WTC11 (cell line): ENCODE measurements at regions not wholly inside any gene's neighbourhood (a gene's known extent, or its start where the extent isn't known, plus 50 kb on each side); places are given as distances from the start of the nearest gene placed in this dataset.

Source experiments
- AFF4 ChIP-seq: sonication (generic); formaldehyde crosslinking; IDR thresholded peaks from 2 replicates; pipeline ENCODE4 v1.8.1; 2023; ENCODE audit warnings: mild to moderate bottlenecking, missing genetic modification reagents, borderline replicate concordance
- ATF3 ChIP-seq: sonication (generic); formaldehyde crosslinking; conservative IDR thresholded peaks from 2 replicates; pipeline ENCODE4 v1.8.1; 2022; ENCODE audit warnings: mild to moderate bottlenecking, missing genetic modification reagents
- CBFB ChIP-seq: sonication (generic); formaldehyde crosslinking; IDR thresholded peaks from 2 replicates; pipeline ENCODE4 v1.8.1; 2022; ENCODE audit warnings: mild to moderate bottlenecking, low read depth, missing genetic modification reagents
- CREB1 ChIP-seq: sonication (generic); formaldehyde crosslinking; IDR thresholded peaks from 2 replicates; pipeline ENCODE4 v1.8.0; 2023; ENCODE audit warnings: mild to moderate bottlenecking, missing genetic modification reagents
- CTCF ChIP-seq: fragments of 200-600 bp; IDR thresholded peaks from 2 replicates; pipeline ENCODE4 v1.8.0; 2022; ENCODE audit warnings: antibody characterized with exemption
- E2F4 ChIP-seq: sonication (generic); formaldehyde crosslinking; IDR thresholded peaks from 2 replicates; pipeline ENCODE4 v1.8.1; 2022; ENCODE audit warnings: low read depth, mild to moderate bottlenecking, moderate library complexity, missing genetic modification reagents, borderline replicate concordance
- JUN ChIP-seq: sonication (generic); formaldehyde crosslinking; IDR thresholded peaks from 2 replicates; pipeline ENCODE4 v1.8.0; 2023; ENCODE audit warnings: mild to moderate bottlenecking, missing genetic modification reagents
- KAT7 ChIP-seq: sonication (generic); formaldehyde crosslinking; IDR thresholded peaks from 2 replicates; pipeline ENCODE4 v1.8.1; 2023; ENCODE audit warnings: missing genetic modification reagents, mild to moderate bottlenecking, borderline replicate concordance
- NFATC4 ChIP-seq: fragments of 250-450 bp; sonication (Bioruptor Pico); IDR thresholded peaks from 2 replicates; pipeline ENCODE4 v1.9.0; 2021; ENCODE audit warnings: mild to moderate bottlenecking
- SP1 ChIP-seq: sonication (generic); formaldehyde crosslinking; conservative IDR thresholded peaks from 2 replicates; pipeline ENCODE4 v1.8.1; 2022; ENCODE audit warnings: missing genetic modification reagents
- USF1 ChIP-seq: sonication (generic); formaldehyde crosslinking; IDR thresholded peaks from 2 replicates; pipeline ENCODE4 v1.8.0; 2022; ENCODE audit warnings: mild to moderate bottlenecking, missing genetic modification reagents
- ZSCAN18 ChIP-seq: fragments of 250-450 bp; sonication (Bioruptor Pico); IDR thresholded peaks from 2 replicates; pipeline ENCODE4 v2.1.2; 2022; ENCODE audit warnings: mild to moderate bottlenecking, moderate library complexity
- TF ChIP-seq, protein P1 (sequence below): sonication (generic); formaldehyde crosslinking; IDR thresholded peaks from 2 replicates; pipeline ENCODE4 v1.8.0; 2022; ENCODE audit warnings: mild to moderate bottlenecking, missing genetic modification reagents
- TF ChIP-seq, protein P2 (sequence below): fragments of 250-450 bp; sonication (Bioruptor Pico); IDR thresholded peaks from 2 replicates; pipeline ENCODE4 v1.9.0; 2021; ENCODE audit warnings: moderate library complexity, mild to moderate bottlenecking, inconsistent platforms, borderline replicate concordance

- TF ChIP-seq, protein P1, sequence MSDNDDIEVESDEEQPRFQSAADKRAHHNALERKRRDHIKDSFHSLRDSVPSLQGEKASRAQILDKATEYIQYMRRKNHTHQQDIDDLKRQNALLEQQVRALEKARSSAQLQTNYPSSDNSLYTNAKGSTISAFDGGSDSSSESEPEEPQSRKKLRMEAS (CRISPR knock-in tag) = no peak
- no peak for TF ChIP-seq JUN
- TF ChIP-seq USF1 (CRISPR knock-in tag) = no peak
- no peak for TF ChIP-seq CTCF
- TF ChIP-seq, protein P2, sequence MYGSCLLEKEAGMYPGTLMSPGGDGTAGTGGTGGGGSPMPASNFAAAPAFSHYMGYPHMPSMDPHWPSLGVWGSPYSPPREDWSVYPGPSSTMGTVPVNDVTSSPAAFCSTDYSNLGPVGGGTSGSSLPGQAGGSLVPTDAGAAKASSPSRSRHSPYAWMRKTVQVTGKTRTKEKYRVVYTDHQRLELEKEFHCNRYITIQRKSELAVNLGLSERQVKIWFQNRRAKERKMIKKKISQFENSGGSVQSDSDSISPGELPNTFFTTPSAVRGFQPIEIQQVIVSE (CRISPR knock-in tag) = no peak
- TF ChIP-seq KAT7 = no peak
- no peak for TF ChIP-seq CBFB (CRISPR knock-in tag)
- TF ChIP-seq E2F4 (CRISPR knock-in tag) = no peak
- no peak for TF ChIP-seq ZSCAN18 (CRISPR knock-in tag)
- no peak for TF ChIP-seq CREB1 (CRISPR knock-in tag)
- no peak for TF ChIP-seq ATF3 (CRISPR knock-in tag)
- TF ChIP-seq NFATC4 = no peak
- TF ChIP-seq SP1 (CRISPR knock-in tag) = no peak
- no peak for TF ChIP-seq AFF4 (CRISPR knock-in tag)
These were observed 173.7 kb downstream of the MELK start for GRCh38 chr9:36746415-36746814.
